K562 (cell line): ENCODE measurements at regions not wholly inside any gene's neighbourhood (a gene's known extent, or its start where the extent isn't known, plus 50 kb on each side); places are given as distances from the start of the nearest gene placed in this dataset.

Source experiments
- ATAC-seq: fragments of 200-7000 bp; cut with Tn5 transposase; 3 replicates; pipeline ENCODE4 v1.9.1; 2020; ENCODE audit warnings: moderate library complexity
- BruUV-seq: library from RNA; stranded (reverse); fragments of 400-500 nt; replicated peaks from 2 replicates; lab custom pipeline; 2021; lab: Mats Ljungman, UMichigan
- CTCF ChIA-PET: fragments of 300-600 bp; formaldehyde crosslinking; extraction: SDS; loops from one replicate; lab custom pipeline; 2021; ENCODE audit warnings: low intra/inter-chr PET ratio; lab: Yijun Ruan, JAX
- POLR2A ChIA-PET: fragments of 300-600, 350-650 bp; sonication (Branson Sonifier 250); formaldehyde crosslinking; extraction: SDS; loops from one replicate; lab custom pipeline; 2021; ENCODE audit warnings: antibody characterized with exemption, inconsistent platforms; lab: Yijun Ruan, JAX
- DNase-seq, 4 experiments: peaks; one replicate each; pipeline versions ENCODE4 v3.0.0 to v3.0.0-alpha.2; 2011 to 2018; ENCODE audit warnings: low spot score in 3 of 4, mixed read lengths in 3 of 4; ENCODE audit errors: extremely low read depth in 1 of 4
- FAIRE-seq: peaks from 2 replicates; lab custom pipeline; 2011; peaks lifted over from hg19 to GRCh38; lab: Jason Lieb, UNC
- H2AFZ ChIP-seq: 2 replicates; pipeline ENCODE4 v1.6.0; 2011; ENCODE audit warnings: low read depth, low read length, control low read depth, inconsistent platforms
- H3K27ac ChIP-seq: fragments of 200-600 bp; 3 replicates; pipeline ENCODE4 v1.8.0; 2011; ENCODE audit warnings: low read depth, mild to moderate bottlenecking, control low read depth, inconsistent platforms, low read length, moderate library complexity, mixed read lengths; ENCODE audit errors: extremely low read depth
- H3K27me3 ChIP-seq, 2 experiments: fragments of 300-600 bp in 1 of 2; 2 replicates in 1 of 2; 3 replicates in 1 of 2; pipeline versions ENCODE4 v1.6.0 to v1.8.0; 2011; ENCODE audit warnings: inconsistent platforms in 2 of 2, low read length in 2 of 2, mild to moderate bottlenecking in 1 of 2, mixed read lengths in 1 of 2, moderate library complexity in 1 of 2; ENCODE audit not compliant: control insufficient read depth in 2 of 2, insufficient read depth in 2 of 2
- H3K36me3 ChIP-seq: fragments of 300-600 bp; 3 replicates; pipeline ENCODE4 v1.8.0; 2011; ENCODE audit warnings: mild to moderate bottlenecking, low read length, inconsistent platforms; ENCODE audit not compliant: control insufficient read depth, insufficient read depth
- H3K4me1 ChIP-seq, 2 experiments: fragments of 200-600 bp in 1 of 2; replicated peaks in 1 of 2; 2 replicates in 1 of 2; 3 replicates in 1 of 2; pipeline versions ENCODE4 v1.5.1 to v1.8.0; 2011; ENCODE audit warnings: inconsistent platforms in 2 of 2, low read length in 2 of 2, mild to moderate bottlenecking in 1 of 2, mixed read lengths in 1 of 2, moderate library complexity in 1 of 2; ENCODE audit not compliant: control insufficient read depth in 2 of 2, insufficient read depth in 2 of 2
- H3K4me2 ChIP-seq: 2 replicates; pipeline ENCODE4 v1.6.1; 2011; ENCODE audit warnings: low read length, control low read depth, inconsistent platforms, mixed read lengths; ENCODE audit not compliant: insufficient read depth
- H3K4me3 ChIP-seq: fragments of 200-600 bp; sonication (generic), shearing (Covaris generic); 2 replicates; pipeline ENCODE4 v1.5.1; 2016; ENCODE audit warnings: control low read depth, inconsistent platforms
- H3K79me2 ChIP-seq: fragments of 200-600 bp; 3 replicates; pipeline ENCODE4 v1.8.0; 2011; ENCODE audit warnings: low read length, inconsistent platforms; ENCODE audit not compliant: control insufficient read depth, insufficient read depth
- H3K9ac ChIP-seq, 2 experiments: 2 replicates each; pipeline versions ENCODE4 v1.6.0 to v1.6.1; 2011; ENCODE audit warnings: low read depth in 2 of 2, low read length in 2 of 2, control low read depth in 1 of 2, inconsistent platforms in 1 of 2, mild to moderate bottlenecking in 1 of 2, mixed read lengths in 1 of 2; ENCODE audit not compliant: insufficient read depth in 1 of 2
- H3K9me1 ChIP-seq: one replicate; pipeline ENCODE4 v1.6.0; 2011; ENCODE audit warnings: inconsistent platforms, mild to moderate bottlenecking, low read length, moderate library complexity; ENCODE audit not compliant: control insufficient read depth, insufficient read depth
- H3K9me3 ChIP-seq: replicated peaks from 2 replicates; pipeline ENCODE4 v1.5.1; 2011; ENCODE audit warnings: low read depth, low read length, inconsistent platforms; ENCODE audit not compliant: control insufficient read depth, insufficient read depth
- H4K20me1 ChIP-seq: replicated peaks from 2 replicates; pipeline ENCODE4 v1.6.1; 2011; ENCODE audit warnings: low read length, inconsistent platforms, mixed read lengths; ENCODE audit not compliant: control insufficient read depth, insufficient read depth
- E2F3 ChIP-seq: fragments of 250-450 bp; sonication (Bioruptor Pico); IDR thresholded peaks from 2 replicates; pipeline ENCODE4 v1.4.0; 2020; ENCODE audit warnings: mild to moderate bottlenecking
- GABPB2 ChIP-seq: fragments of 250-450 bp; sonication (Bioruptor Pico); conservative IDR thresholded peaks from 2 replicates; pipeline ENCODE4 v1.5.1; 2021; ENCODE audit warnings: mild to moderate bottlenecking
- GMEB1 ChIP-seq: fragments of 250-450 bp; sonication (Bioruptor Pico); IDR thresholded peaks from 2 replicates; pipeline ENCODE4 v1.4.0; 2020; ENCODE audit warnings: mild to moderate bottlenecking
- HDAC1 ChIP-seq, 2 experiments: fragments of 450-650 bp; IDR thresholded peaks; 2 replicates each; pipeline ENCODE4 v1.6.1; 2016 to 2017; ENCODE audit warnings: inconsistent platforms in 1 of 2, mild to moderate bottlenecking in 1 of 2, moderate library complexity in 1 of 2
- L3MBTL2 ChIP-seq: fragments of 450-650 bp; IDR thresholded peaks from 2 replicates; pipeline ENCODE4 v1.6.1; 2016; ENCODE audit warnings: mild to moderate bottlenecking, moderate library complexity
- PHF8 ChIP-seq: fragments of 200-600 bp; sonication (generic); IDR thresholded peaks from 2 replicates; pipeline ENCODE4 v1.6.1; 2012; ENCODE audit warnings: mixed run types, mild to moderate bottlenecking, inconsistent platforms, low read length, moderate library complexity, borderline replicate concordance
- TAF7 ChIP-seq: fragments of 450-650 bp; IDR thresholded peaks from 2 replicates; pipeline ENCODE4 v1.6.1; 2016; ENCODE audit warnings: missing genetic modification characterization, missing compliant biosample characterization
- THRB ChIP-seq: fragments of 450-650 bp; formaldehyde crosslinking; conservative IDR thresholded peaks from 2 replicates; pipeline ENCODE4 v1.4.0; 2022; ENCODE audit warnings: mild to moderate bottlenecking, missing genetic modification characterization
- WGBS: fragments of 100-300 bp; shearing (Covaris generic); methylation state at CpG from one replicate; pipeline ENCODE4 v1.1.6; 2016; ENCODE audit warnings: low coverage, mixed read lengths; ENCODE audit not compliant: insufficient coverage; ENCODE audit errors: missing lambda C conversion rate; 5-methylcytosine and 5-hydroxymethylcytosine counted together
- in situ Hi-C: fragments of 300-500 bp; cut with MboI; formaldehyde crosslinking; loops from 4 replicates; pipeline ENCODE4 v1.15.0; 2018; ENCODE audit warnings: inconsistent platforms, mixed read lengths
- intact Hi-C: fragments of 100-400 bp; cut with micrococcal nuclease; formaldehyde crosslinking; loops from 2 replicates; pipeline ENCODE4 v1.14.2; 2022

GRCh38 chr1:177435364-177435763 lies 264.6 kb downstream of the BRINP2 start:
- FAIRE-seq (no peak), ATAC-seq (no peak), DNase-seq (no peak)
- Histone ChIP-seq H3K27ac (no peak overlapping the region), H3K9ac (no peak overlapping the region), H3K27me3 (no peaks in the 10 kb centered on the region), H3K36me3 (no peaks in the 10 kb centered on the region), H3K9me3 (no peaks in the 10 kb centered on the region; the same call in 1 of the 2 replicates), H3K79me2 (no peaks in the 10 kb centered on the region), H3K4me3 (no peak overlapping the region), H3K4me2 (no peak overlapping the region), H3K9me1 (no peaks in the 10 kb centered on the region), H3K4me1 (no peaks in the 10 kb centered on the region), H4K20me1 (no peaks in the 10 kb centered on the region), H2AFZ (no peak overlapping the region)
- POLR2A ChIA-PET: no interaction called here
- no TSS peak for BruUV-seq
- WGBS: 0% methylated on average over 1 of the region's 1 CpG
- intact Hi-C loops: no loop called here
- no peak for TF ChIP-seq THRB
- no peak for TF ChIP-seq TAF7 (tag)
- TF ChIP-seq E2F3 (CRISPR knock-in tag): no peak
- CTCF ChIA-PET: no interaction called here
- in situ Hi-C loops: no loop called here

GRCh38 chr1:177432897-177433296 lies 262.1 kb downstream of the BRINP2 start:
- WGBS: 0% methylated on average over 1 of the region's 1 CpG
- Histone ChIP-seq H2AFZ (no peak overlapping the region), H3K9me1 (no peaks in the 10 kb centered on the region), H3K27ac (no peak overlapping the region), H3K36me3 (no peaks in the 10 kb centered on the region), H3K9ac (no peak overlapping the region), H3K9me3 (no peaks in the 10 kb centered on the region; the same call in 1 of the 2 replicates), H3K27me3 (no peaks in the 10 kb centered on the region), H3K79me2 (no peaks in the 10 kb centered on the region), H3K4me2 (no peak overlapping the region), H3K4me1 (no peaks in the 10 kb centered on the region), H3K4me3 (no peak overlapping the region), H4K20me1 (no peaks in the 10 kb centered on the region)
- no peak for ATAC-seq
- no peak for DNase-seq
- ChIA-PET POLR2A (no interaction called here), CTCF (no interaction called here)
- in situ Hi-C loops (no loop called here), intact Hi-C loops (no loop called here)
- no TSS peak for BruUV-seq
- no peak for FAIRE-seq
- TF ChIP-seq GMEB1 (CRISPR knock-in tag) (no peak), L3MBTL2 (no peak), HDAC1 (IDR thresholded peaks at IDR 0.05) (no peak), PHF8 (no peak), GABPB2 (CRISPR knock-in tag) (no peak)
